AG04449 (cell line): ENCODE measurements at regions not wholly inside any gene's neighbourhood (a gene's known extent, or its start where the extent isn't known, plus 50 kb on each side); places are given as distances from the start of the nearest gene placed in this dataset.

Source experiments
- CTCF ChIA-PET: fragments of 350-600 bp; formaldehyde crosslinking; extraction: SDS; loops from one replicate; lab custom pipeline; 2021; ENCODE audit warnings: antibody characterized with exemption; lab: Yijun Ruan, JAX
- POLR2A ChIA-PET: fragments of 400-600, 350-600 bp; formaldehyde crosslinking; extraction: SDS; loops from one replicate; lab custom pipeline; 2020; ENCODE audit warnings: antibody characterized with exemption, inconsistent platforms; lab: Yijun Ruan, JAX
- DNase-seq: peaks from one replicate; pipeline ENCODE4 v3.0.0-alpha.2; 2010; ENCODE audit warnings: low read depth, low spot score
- H3K4me3 ChIP-seq: 2 replicates; pipeline ENCODE4 v1.5.1; 2011; ENCODE audit warnings: low read depth, mild to moderate bottlenecking, control low read depth, low read length
- CTCF ChIP-seq: IDR thresholded peaks from one replicate; pipeline ENCODE4 v1.5.1; 2011; ENCODE audit warnings: mild to moderate bottlenecking, moderate library complexity, low read length, control low read depth, inconsistent platforms; ENCODE audit not compliant: insufficient read depth; ENCODE audit errors: missing control alignments

- DNase-seq = no peak
- no peak for TF ChIP-seq CTCF
- H3K4me3 ChIP-seq = no peak overlapping the region
- POLR2A ChIA-PET = no interaction called here
- CTCF ChIA-PET = no interaction called here
Measured at GRCh38 chr15:70538278-70538677, 225.1 kb downstream of the UACA start.

- H3K4me3 ChIP-seq = no peak overlapping the region
- no peak for DNase-seq
- ChIA-PET CTCF (interaction anchor here (1.0 to 2.4 kb wide), 3 partner anchors 9 to 48 kb away, joined by 3 to 6 read pairs (median 5); no protein-coding TSS in a partner anchor), POLR2A (interaction anchor here (1.3 kb wide), 1 partner anchor 9 kb away, joined by 3 read pairs; no protein-coding TSS in a partner anchor)
- no peak for TF ChIP-seq CTCF
Measured at GRCh38 chr15:70535955-70536338, 227.4 kb downstream of the UACA start.

- CTCF ChIA-PET = interaction anchor here (0.9 to 2.4 kb wide), 5 partner anchors 8 to 1060 kb away, joined by 3 to 6 read pairs (median 3); no protein-coding TSS in a partner anchor
- H3K4me3 ChIP-seq = no peak overlapping the region
- POLR2A ChIA-PET = interaction anchor here (1.3 kb wide), 1 partner anchor 9 kb away, joined by 3 read pairs; no protein-coding TSS in a partner anchor
Measured at GRCh38 chr15:70535071-70535954, 228.0 kb downstream of the UACA start.

GRCh38 chr15:70533931-70534742 is 229.2 kb downstream of the UACA start:
- no peak for TF ChIP-seq CTCF
- CTCF ChIA-PET = interaction anchor here (0.9 to 1.4 kb wide), 3 partner anchors 21 to 1059 kb away, joined by 3 to 6 read pairs (median 3); no protein-coding TSS in a partner anchor
- DNase-seq = no peak
- no peak overlapping the region for H3K4me3 ChIP-seq
- POLR2A ChIA-PET = interaction anchor here (0.7 kb wide), 1 partner anchor 237 kb away, joined by 3 read pairs; no protein-coding TSS in a partner anchor

More at GRCh38 chr15:70535071-70535954, 228.0 kb downstream of the UACA start:
- TF ChIP-seq CTCF = no peak
- DNase-seq = no peak

- DNase-seq = no peak
- no peak for TF ChIP-seq CTCF
- ChIA-PET CTCF (no interaction called here), POLR2A (no interaction called here)
- no peak overlapping the region for H3K4me3 ChIP-seq
Measured at GRCh38 chr15:70532531-70533186, 230.7 kb downstream of the UACA start.
